Immature natural killer cell (primary cell): ENCODE measurements at regions not wholly inside any gene's neighbourhood (a gene's known extent, or its start where the extent isn't known, plus 50 kb on each side); places are given as distances from the start of the nearest gene placed in this dataset.

Experiments
- DNase-seq, 3 donors: peaks; one replicate each; pipeline ENCODE4 v3.0.0; 2022; ENCODE audit warnings: mixed read lengths in 1 of 3
- H3K27ac Mint-ChIP-seq, 6 donors: one replicate each; pipeline ENCODE4 v1.8.0; 2020; ENCODE audit warnings: mixed read lengths in 6 of 6, mild to moderate bottlenecking in 5 of 6, inconsistent platforms in 4 of 6, moderate library complexity in 3 of 6
- H3K27me3 Mint-ChIP-seq, 3 donors: one replicate each; pipeline ENCODE4 v1.8.0; 2020 to 2021; ENCODE audit warnings: low read depth in 3 of 3, mild to moderate bottlenecking in 3 of 3, mixed read lengths in 3 of 3, moderate library complexity in 3 of 3, inconsistent platforms in 1 of 3
- H3K36me3 Mint-ChIP-seq, 3 donors: one replicate each; pipeline ENCODE4 v1.8.0; 2020; ENCODE audit warnings: mixed read lengths in 3 of 3, inconsistent platforms in 2 of 3, mild to moderate bottlenecking in 2 of 3
- H3K4me1 Mint-ChIP-seq, 2 donors: one replicate each; pipeline ENCODE4 v1.8.0; 2020; ENCODE audit warnings: inconsistent platforms in 2 of 2, mild to moderate bottlenecking in 2 of 2, mixed read lengths in 2 of 2, moderate library complexity in 1 of 2
- H3K4me3 Mint-ChIP-seq, 5 donors: one replicate each; pipeline ENCODE4 v1.8.0; 2020; ENCODE audit warnings: mild to moderate bottlenecking in 5 of 5, mixed read lengths in 5 of 5, inconsistent platforms in 3 of 5, moderate library complexity in 3 of 5
- H3K9me3 Mint-ChIP-seq, 6 donors: one replicate each; pipeline ENCODE4 v1.8.0; 2020; ENCODE audit warnings: mild to moderate bottlenecking in 6 of 6, mixed read lengths in 6 of 6, inconsistent platforms in 4 of 6, moderate library complexity in 3 of 6

- H3K4me3 Mint-ChIP-seq = no peak overlapping the region
- no peak for DNase-seq
- no peaks in the 10 kb centered on the region for H3K27me3 Mint-ChIP-seq
- H3K27ac Mint-ChIP-seq = no peak overlapping the region
- H3K4me1 Mint-ChIP-seq = no peaks in the 10 kb centered on the region
- H3K9me3 Mint-ChIP-seq = peaks cover 0 to 20% (median 5%) of the 10 kb centered on the region in 6 donors
- no peaks in the 10 kb centered on the region for H3K36me3 Mint-ChIP-seq
These were observed 588.0 kb upstream of the CCDC54 start for GRCh38 chr3:106789276-106789675.

- H3K4me1 Mint-ChIP-seq = no peaks in the 10 kb centered on the region
- H3K27ac Mint-ChIP-seq = no peak overlapping the region
- H3K27me3 Mint-ChIP-seq = no peaks in the 10 kb centered on the region
These were observed 584.5 kb upstream of the CCDC54 start for GRCh38 chr3:106792716-106793115.

GRCh38 chr3:106794442-106794841, 582.8 kb upstream of the CCDC54 start:
- no peak overlapping the region for H3K4me3 Mint-ChIP-seq
- peaks cover 3 to 20% (median 6%) of the 10 kb centered on the region in 6 donors for H3K9me3 Mint-ChIP-seq
- no peak for DNase-seq
- H3K27ac Mint-ChIP-seq = no peak overlapping the region
- H3K27me3 Mint-ChIP-seq = no peaks in the 10 kb centered on the region
- no peaks in the 10 kb centered on the region for H3K36me3 Mint-ChIP-seq
- no peaks in the 10 kb centered on the region for H3K4me1 Mint-ChIP-seq

More at GRCh38 chr3:106792716-106793115, 584.5 kb upstream of the CCDC54 start:
- no peaks in the 10 kb centered on the region for H3K36me3 Mint-ChIP-seq
- DNase-seq = no peak
- peaks cover 3 to 20% (median 6%) of the 10 kb centered on the region in 6 donors for H3K9me3 Mint-ChIP-seq
- no peak overlapping the region for H3K4me3 Mint-ChIP-seq

GRCh38 chr3:106795553-106795952, 581.7 kb upstream of the CCDC54 start:
- DNase-seq = no peak
- H3K36me3 Mint-ChIP-seq = no peaks in the 10 kb centered on the region
- H3K9me3 Mint-ChIP-seq = peaks cover 3 to 16% (median 6%) of the 10 kb centered on the region in 6 donors
- no peak overlapping the region for H3K4me3 Mint-ChIP-seq
- no peak overlapping the region for H3K27ac Mint-ChIP-seq
- no peaks in the 10 kb centered on the region for H3K4me1 Mint-ChIP-seq
- H3K27me3 Mint-ChIP-seq = no peaks in the 10 kb centered on the region

- H3K9me3 Mint-ChIP-seq = peaks cover 0 to 11% (median 6%) of the 10 kb centered on the region in 6 donors
- no peak for DNase-seq
These were observed 579.8 kb upstream of the CCDC54 start for GRCh38 chr3:106797461-106797860.

GRCh38 chr3:106805625-106806024, 571.6 kb upstream of the CCDC54 start:
- Mint-ChIP-seq H3K4me1 (no peaks in the 10 kb centered on the region), H3K27me3 (no peaks in the 10 kb centered on the region), H3K36me3 (no peaks in the 10 kb centered on the region), H3K9me3 (peaks cover 0 to 3% (median 1%) of the 10 kb centered on the region in 6 donors), H3K4me3 (no peak overlapping the region), H3K27ac (no peak overlapping the region)
- DNase-seq = no peak

More at GRCh38 chr3:106797461-106797860, 579.8 kb upstream of the CCDC54 start:
- Mint-ChIP-seq H3K27ac (no peak overlapping the region), H3K27me3 (no peaks in the 10 kb centered on the region), H3K4me3 (no peak overlapping the region), H3K36me3 (no peaks in the 10 kb centered on the region), H3K4me1 (no peaks in the 10 kb centered on the region)

- H3K4me3 Mint-ChIP-seq = no peak overlapping the region
- no peaks in the 10 kb centered on the region for H3K27me3 Mint-ChIP-seq
- no peaks in the 10 kb centered on the region for H3K4me1 Mint-ChIP-seq
- H3K27ac Mint-ChIP-seq = no peak overlapping the region
- DNase-seq = no peak
- H3K36me3 Mint-ChIP-seq = no peaks in the 10 kb centered on the region
- H3K9me3 Mint-ChIP-seq = peaks cover 0 to 3% (median 0%) of the 10 kb centered on the region in 6 donors
These were observed 570.3 kb upstream of the CCDC54 start for GRCh38 chr3:106806964-106807363.

- Mint-ChIP-seq H3K27me3 (no peaks in the 10 kb centered on the region), H3K9me3 (peaks cover 0 to 2% (median 0%) of the 10 kb centered on the region in 6 donors), H3K27ac (no peak overlapping the region), H3K36me3 (no peaks in the 10 kb centered on the region), H3K4me3 (no peak overlapping the region), H3K4me1 (no peaks in the 10 kb centered on the region)
- no peak for DNase-seq
These were observed 568.2 kb upstream of the CCDC54 start for GRCh38 chr3:106809041-106809440.

GRCh38 chr3:106809623-106810299, 567.5 kb upstream of the CCDC54 start:
- H3K4me1 Mint-ChIP-seq = no peaks in the 10 kb centered on the region
- no peak for DNase-seq
- no peak overlapping the region for H3K27ac Mint-ChIP-seq
- peaks cover 0 to 2% (median 0%) of the 10 kb centered on the region in 6 donors for H3K9me3 Mint-ChIP-seq
- H3K36me3 Mint-ChIP-seq = no peaks in the 10 kb centered on the region
- no peaks in the 10 kb centered on the region for H3K27me3 Mint-ChIP-seq
- no peak overlapping the region for H3K4me3 Mint-ChIP-seq

GRCh38 chr3:106810300-106810875, 566.9 kb upstream of the CCDC54 start:
- Mint-ChIP-seq H3K9me3 (peaks cover 0 to 2% (median 0%) of the 10 kb centered on the region in 6 donors), H3K27ac (no peak overlapping the region), H3K27me3 (no peaks in the 10 kb centered on the region), H3K4me1 (no peaks in the 10 kb centered on the region), H3K36me3 (no peaks in the 10 kb centered on the region), H3K4me3 (no peak overlapping the region)
- no peak for DNase-seq

- H3K4me3 Mint-ChIP-seq = no peak overlapping the region
- no peaks in the 10 kb centered on the region for H3K4me1 Mint-ChIP-seq
- peaks cover 0 to 2% (median 0%) of the 10 kb centered on the region in 6 donors for H3K9me3 Mint-ChIP-seq
- H3K27ac Mint-ChIP-seq = no peak overlapping the region
- no peaks in the 10 kb centered on the region for H3K36me3 Mint-ChIP-seq
- no peak for DNase-seq
- no peaks in the 10 kb centered on the region for H3K27me3 Mint-ChIP-seq
These were observed 565.9 kb upstream of the CCDC54 start for GRCh38 chr3:106811376-106811775.

- no peaks in the 10 kb centered on the region for H3K36me3 Mint-ChIP-seq
- no peak for DNase-seq
- H3K4me1 Mint-ChIP-seq = no peaks in the 10 kb centered on the region
- peaks cover 0 to 2% (median 0%) of the 10 kb centered on the region in 6 donors for H3K9me3 Mint-ChIP-seq
- H3K27ac Mint-ChIP-seq = no peak overlapping the region
- H3K27me3 Mint-ChIP-seq = no peaks in the 10 kb centered on the region
- H3K4me3 Mint-ChIP-seq = no peak overlapping the region
These were observed 563.5 kb upstream of the CCDC54 start for GRCh38 chr3:106813742-106814141.

- Mint-ChIP-seq H3K4me1 (no peaks in the 10 kb centered on the region), H3K4me3 (no peak overlapping the region), H3K9me3 (no peaks in the 10 kb centered on the region), H3K27ac (no peak overlapping the region), H3K36me3 (no peaks in the 10 kb centered on the region), H3K27me3 (no peaks in the 10 kb centered on the region)
- DNase-seq = no peak
These were observed 563.0 kb upstream of the CCDC54 start for GRCh38 chr3:106814231-106814630.

GRCh38 chr3:106816838-106817237, 560.4 kb upstream of the CCDC54 start:
- Mint-ChIP-seq H3K36me3 (no peaks in the 10 kb centered on the region), H3K27ac (no peak overlapping the region), H3K4me1 (no peaks in the 10 kb centered on the region), H3K4me3 (no peak overlapping the region), H3K27me3 (no peaks in the 10 kb centered on the region), H3K9me3 (peaks cover 0 to 5% (median 0%) of the 10 kb centered on the region in 6 donors)
- DNase-seq = no peak

GRCh38 chr3:106817706-106818105, 559.5 kb upstream of the CCDC54 start:
- Mint-ChIP-seq H3K9me3 (peaks cover 0 to 5% (median 0%) of the 10 kb centered on the region in 6 donors), H3K4me3 (no peak overlapping the region), H3K36me3 (no peaks in the 10 kb centered on the region), H3K27me3 (no peaks in the 10 kb centered on the region), H3K4me1 (no peaks in the 10 kb centered on the region), H3K27ac (no peak overlapping the region)
- DNase-seq = no peak
